ENCODE measurements at regions not wholly inside any gene's neighbourhood (a gene's known extent, or its start where the extent isn't known, plus 50 kb on each side); places are given as distances from the start of the nearest gene placed in this dataset.
"Not testable (repeated sequence)": the region's sequence is repeated elsewhere in the genome, so short reads cannot be mapped to it uniquely, and the experiment has no call there.

- no peak overlapping the region for H3K4me3 ChIP-seq (ENCODE audit: low read depth in 1 of 2, low read length in 2 of 2)
- no peak overlapping the region for H3K27ac ChIP-seq (ENCODE audit: low read length)
- H3K27me3 ChIP-seq (ENCODE audit: low read depth, low read length) = no peaks in the 10 kb centered on the region
- H3K36me3 ChIP-seq (ENCODE audit: control insufficient read depth in 1 of 2, insufficient read depth in 2 of 2, low read length in 2 of 2) = peaks cover 8 to 29% of the 10 kb centered on the region in 2 donors
- H3K9me3 ChIP-seq (ENCODE audit: control insufficient read depth in 1 of 2, low read length in 2 of 2) = no peaks in the 10 kb centered on the region
- H3K4me1 ChIP-seq (ENCODE audit: control insufficient read depth in 1 of 2, insufficient read depth in 2 of 2, low read length in 2 of 2) = no peaks in the 10 kb centered on the region
Measured at GRCh38 chr6:144467172-144467762, 182.1 kb downstream of the UTRN start.

GRCh38 chr6:144467921-144468320 is 182.8 kb downstream of the UTRN start:
- Histone ChIP-seq H3K9me3 (ENCODE audit: control insufficient read depth in 1 of 2, low read length in 2 of 2) (no peaks in the 10 kb centered on the region), H3K36me3 (ENCODE audit: control insufficient read depth in 1 of 2, insufficient read depth in 2 of 2, low read length in 2 of 2) (peaks cover 8 to 28% of the 10 kb centered on the region in 2 donors), H3K4me1 (ENCODE audit: control insufficient read depth in 1 of 2, insufficient read depth in 2 of 2, low read length in 2 of 2) (no peaks in the 10 kb centered on the region), H3K27me3 (ENCODE audit: low read depth, low read length) (no peaks in the 10 kb centered on the region), H3K4me3 (ENCODE audit: low read depth in 1 of 2, low read length in 2 of 2) (no peak overlapping the region), H3K27ac (ENCODE audit: low read length) (no peak overlapping the region)

GRCh38 chr6:144468709-144469108 is 183.6 kb downstream of the UTRN start:
- Histone ChIP-seq H3K27ac (ENCODE audit: low read length) (no peak overlapping the region), H3K9me3 (ENCODE audit: control insufficient read depth in 1 of 2, low read length in 2 of 2) (no peaks in the 10 kb centered on the region), H3K36me3 (ENCODE audit: control insufficient read depth in 1 of 2, insufficient read depth in 2 of 2, low read length in 2 of 2) (peaks cover 8 to 23% of the 10 kb centered on the region in 2 donors), H3K4me3 (ENCODE audit: low read depth in 1 of 2, low read length in 2 of 2) (no peak overlapping the region), H3K27me3 (ENCODE audit: low read depth, low read length) (no peaks in the 10 kb centered on the region), H3K4me1 (ENCODE audit: control insufficient read depth in 1 of 2, insufficient read depth in 2 of 2, low read length in 2 of 2) (no peaks in the 10 kb centered on the region)

- Histone ChIP-seq H3K27me3 (ENCODE audit: low read depth, low read length) (no peaks in the 10 kb centered on the region), H3K27ac (ENCODE audit: low read length) (no peak overlapping the region), H3K9me3 (ENCODE audit: control insufficient read depth in 1 of 2, low read length in 2 of 2) (no peaks in the 10 kb centered on the region), H3K4me1 (ENCODE audit: control insufficient read depth in 1 of 2, insufficient read depth in 2 of 2, low read length in 2 of 2) (no peaks in the 10 kb centered on the region), H3K36me3 (ENCODE audit: control insufficient read depth in 1 of 2, insufficient read depth in 2 of 2, low read length in 2 of 2) (peaks cover 9 to 23% of the 10 kb centered on the region in 2 donors), H3K4me3 (ENCODE audit: low read depth in 1 of 2, low read length in 2 of 2) (no peak overlapping the region)
Measured at GRCh38 chr6:144469144-144469575, 184.0 kb downstream of the UTRN start.

- not testable (repeated sequence) for H3K27ac ChIP-seq (ENCODE audit: low read length); H3K4me3 ChIP-seq (ENCODE audit: low read depth in 1 of 2, low read length in 2 of 2); H3K4me1 ChIP-seq (ENCODE audit: control insufficient read depth in 1 of 2, insufficient read depth in 2 of 2, low read length in 2 of 2); H3K9me3 ChIP-seq (ENCODE audit: control insufficient read depth in 1 of 2, low read length in 2 of 2); H3K27me3 ChIP-seq (ENCODE audit: low read depth, low read length)
- H3K36me3 ChIP-seq (ENCODE audit: control insufficient read depth in 1 of 2, insufficient read depth in 2 of 2, low read length in 2 of 2) = peaks cover 15 to 23% of the 10 kb centered on the region in 2 donors
Measured at GRCh38 chr6:144470201-144470600, 185.1 kb downstream of the UTRN start.

- Histone ChIP-seq H3K27me3 (ENCODE audit: low read depth, low read length) (no peaks in the 10 kb centered on the region), H3K9me3 (ENCODE audit: control insufficient read depth in 1 of 2, low read length in 2 of 2) (no peaks in the 10 kb centered on the region), H3K36me3 (ENCODE audit: control insufficient read depth in 1 of 2, insufficient read depth in 2 of 2, low read length in 2 of 2) (peaks cover 16% of the 10 kb centered on the region in 2 donors), H3K4me3 (ENCODE audit: low read depth in 1 of 2, low read length in 2 of 2) (no peak overlapping the region), H3K4me1 (ENCODE audit: control insufficient read depth in 1 of 2, insufficient read depth in 2 of 2, low read length in 2 of 2) (no peaks in the 10 kb centered on the region), H3K27ac (ENCODE audit: low read length) (no peak overlapping the region)
Measured at GRCh38 chr6:144471986-144472385, 186.9 kb downstream of the UTRN start.

- H3K36me3 ChIP-seq (ENCODE audit: control insufficient read depth in 1 of 2, insufficient read depth in 2 of 2, low read length in 2 of 2) = peaks cover 11 to 13% of the 10 kb centered on the region in 2 donors
- H3K27ac ChIP-seq (ENCODE audit: low read length) = no peak overlapping the region
- H3K27me3 ChIP-seq (ENCODE audit: low read depth, low read length) = no peaks in the 10 kb centered on the region
- no peak overlapping the region for H3K4me3 ChIP-seq (ENCODE audit: low read depth in 1 of 2, low read length in 2 of 2)
- no peaks in the 10 kb centered on the region for H3K9me3 ChIP-seq (ENCODE audit: control insufficient read depth in 1 of 2, low read length in 2 of 2)
- no peaks in the 10 kb centered on the region for H3K4me1 ChIP-seq (ENCODE audit: control insufficient read depth in 1 of 2, insufficient read depth in 2 of 2, low read length in 2 of 2)
Measured at GRCh38 chr6:144474290-144474689, 189.2 kb downstream of the UTRN start.

- Histone ChIP-seq H3K4me3 (ENCODE audit: low read depth in 1 of 2, low read length in 2 of 2) (no peak overlapping the region), H3K9me3 (ENCODE audit: control insufficient read depth in 1 of 2, low read length in 2 of 2) (no peaks in the 10 kb centered on the region), H3K36me3 (ENCODE audit: control insufficient read depth in 1 of 2, insufficient read depth in 2 of 2, low read length in 2 of 2) (peaks cover 11 to 13% of the 10 kb centered on the region in 2 donors), H3K27ac (ENCODE audit: low read length) (no peak overlapping the region), H3K27me3 (ENCODE audit: low read depth, low read length) (no peaks in the 10 kb centered on the region), H3K4me1 (ENCODE audit: control insufficient read depth in 1 of 2, insufficient read depth in 2 of 2, low read length in 2 of 2) (peaks cover 0 to 4% of the 10 kb centered on the region in 2 donors)
Measured at GRCh38 chr6:144474904-144475303, 189.8 kb downstream of the UTRN start.

- H3K27ac ChIP-seq (ENCODE audit: low read length) = no peak overlapping the region
- H3K27me3 ChIP-seq (ENCODE audit: low read depth, low read length) = no peaks in the 10 kb centered on the region
- peaks cover 0 to 6% of the 10 kb centered on the region in 2 donors for H3K4me1 ChIP-seq (ENCODE audit: control insufficient read depth in 1 of 2, insufficient read depth in 2 of 2, low read length in 2 of 2)
- H3K4me3 ChIP-seq (ENCODE audit: low read depth in 1 of 2, low read length in 2 of 2) = no peak overlapping the region
- H3K36me3 ChIP-seq (ENCODE audit: control insufficient read depth in 1 of 2, insufficient read depth in 2 of 2, low read length in 2 of 2) = peaks cover 11 to 18% of the 10 kb centered on the region in 2 donors
- H3K9me3 ChIP-seq (ENCODE audit: control insufficient read depth in 1 of 2, low read length in 2 of 2) = no peaks in the 10 kb centered on the region
Measured at GRCh38 chr6:144475411-144475810, 190.3 kb downstream of the UTRN start.

- no peaks in the 10 kb centered on the region for H3K9me3 ChIP-seq (ENCODE audit: control insufficient read depth in 1 of 2, low read length in 2 of 2)
- H3K27me3 ChIP-seq (ENCODE audit: low read depth, low read length) = no peaks in the 10 kb centered on the region
- H3K4me1 ChIP-seq (ENCODE audit: control insufficient read depth in 1 of 2, insufficient read depth in 2 of 2, low read length in 2 of 2) = peaks cover 0 to 6% of the 10 kb centered on the region in 2 donors
- H3K4me3 ChIP-seq (ENCODE audit: low read depth in 1 of 2, low read length in 2 of 2) = no peak overlapping the region
- peaks cover 14 to 19% of the 10 kb centered on the region in 2 donors for H3K36me3 ChIP-seq (ENCODE audit: control insufficient read depth in 1 of 2, insufficient read depth in 2 of 2, low read length in 2 of 2)
- H3K27ac ChIP-seq (ENCODE audit: low read length) = no peak overlapping the region
Measured at GRCh38 chr6:144476286-144476685, 191.2 kb downstream of the UTRN start.

GRCh38 chr6:144477396-144477795 is 192.3 kb downstream of the UTRN start:
- Histone ChIP-seq H3K36me3 (ENCODE audit: control insufficient read depth in 1 of 2, insufficient read depth in 2 of 2, low read length in 2 of 2) (peaks cover 13 to 14% of the 10 kb centered on the region in 2 donors), H3K27ac (ENCODE audit: low read length) (no peak overlapping the region)

GRCh38 chr6:144477856-144478255 is 192.7 kb downstream of the UTRN start:
- Histone ChIP-seq H3K27me3 (ENCODE audit: low read depth, low read length) (no peaks in the 10 kb centered on the region), H3K36me3 (ENCODE audit: control insufficient read depth in 1 of 2, insufficient read depth in 2 of 2, low read length in 2 of 2) (peaks cover 13 to 14% of the 10 kb centered on the region in 2 donors), H3K27ac (ENCODE audit: low read length) (no peak overlapping the region), H3K4me3 (ENCODE audit: low read depth in 1 of 2, low read length in 2 of 2) (no peak overlapping the region), H3K4me1 (ENCODE audit: control insufficient read depth in 1 of 2, insufficient read depth in 2 of 2, low read length in 2 of 2) (peaks cover 0 to 6% of the 10 kb centered on the region in 2 donors), H3K9me3 (ENCODE audit: control insufficient read depth in 1 of 2, low read length in 2 of 2) (no peaks in the 10 kb centered on the region)

More at GRCh38 chr6:144477396-144477795, 192.3 kb downstream of the UTRN start:
- Histone ChIP-seq H3K4me1 (ENCODE audit: control insufficient read depth in 1 of 2, insufficient read depth in 2 of 2, low read length in 2 of 2) (peaks cover 0 to 6% of the 10 kb centered on the region in 2 donors), H3K9me3 (ENCODE audit: control insufficient read depth in 1 of 2, low read length in 2 of 2) (no peaks in the 10 kb centered on the region), H3K27me3 (ENCODE audit: low read depth, low read length) (no peaks in the 10 kb centered on the region), H3K4me3 (ENCODE audit: low read depth in 1 of 2, low read length in 2 of 2) (no peak overlapping the region)

All from muscle layer of duodenum (tissue), 2 donors.